ENCODE measurements at regions not wholly inside any gene's neighbourhood (a gene's known extent, or its start where the extent isn't known, plus 50 kb on each side); places are given as distances from the start of the nearest gene placed in this dataset.

DNA sequence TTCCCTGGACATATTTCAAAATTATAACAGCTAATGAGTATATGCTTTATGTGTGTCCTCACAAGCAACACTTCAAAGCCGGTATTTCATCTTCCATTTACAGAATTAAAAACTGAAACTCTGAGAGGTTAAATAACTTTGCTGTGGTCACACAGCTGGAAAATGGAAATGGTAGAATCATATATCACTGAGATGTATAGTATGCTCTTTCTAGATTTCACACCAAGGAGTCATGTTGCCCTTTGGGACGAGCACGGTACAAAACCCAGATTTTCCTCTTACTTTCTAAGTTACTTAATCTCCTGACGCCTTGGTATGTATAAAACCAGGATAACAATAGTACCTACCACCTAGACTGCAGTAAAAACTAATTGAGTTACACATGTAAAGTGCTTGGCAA lies 152.6 kb upstream of the GRIP1 start:
- TF ChIP-seq, protein P1, sequence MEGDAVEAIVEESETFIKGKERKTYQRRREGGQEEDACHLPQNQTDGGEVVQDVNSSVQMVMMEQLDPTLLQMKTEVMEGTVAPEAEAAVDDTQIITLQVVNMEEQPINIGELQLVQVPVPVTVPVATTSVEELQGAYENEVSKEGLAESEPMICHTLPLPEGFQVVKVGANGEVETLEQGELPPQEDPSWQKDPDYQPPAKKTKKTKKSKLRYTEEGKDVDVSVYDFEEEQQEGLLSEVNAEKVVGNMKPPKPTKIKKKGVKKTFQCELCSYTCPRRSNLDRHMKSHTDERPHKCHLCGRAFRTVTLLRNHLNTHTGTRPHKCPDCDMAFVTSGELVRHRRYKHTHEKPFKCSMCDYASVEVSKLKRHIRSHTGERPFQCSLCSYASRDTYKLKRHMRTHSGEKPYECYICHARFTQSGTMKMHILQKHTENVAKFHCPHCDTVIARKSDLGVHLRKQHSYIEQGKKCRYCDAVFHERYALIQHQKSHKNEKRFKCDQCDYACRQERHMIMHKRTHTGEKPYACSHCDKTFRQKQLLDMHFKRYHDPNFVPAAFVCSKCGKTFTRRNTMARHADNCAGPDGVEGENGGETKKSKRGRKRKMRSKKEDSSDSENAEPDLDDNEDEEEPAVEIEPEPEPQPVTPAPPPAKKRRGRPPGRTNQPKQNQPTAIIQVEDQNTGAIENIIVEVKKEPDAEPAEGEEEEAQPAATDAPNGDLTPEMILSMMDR (IDR thresholded peaks at IDR 0.05; ENCODE audit: insufficient read depth, low read length, missing control alignments), result no peak
- CTCF ChIA-PET, result no interaction called here
- no peak for DNase-seq (ENCODE audit: low read depth, low spot score)
- H3K4me3 ChIP-seq (ENCODE audit: low read depth, low read length), result no peak overlapping the region
- POLR2A ChIA-PET, result no interaction called here

DNA sequence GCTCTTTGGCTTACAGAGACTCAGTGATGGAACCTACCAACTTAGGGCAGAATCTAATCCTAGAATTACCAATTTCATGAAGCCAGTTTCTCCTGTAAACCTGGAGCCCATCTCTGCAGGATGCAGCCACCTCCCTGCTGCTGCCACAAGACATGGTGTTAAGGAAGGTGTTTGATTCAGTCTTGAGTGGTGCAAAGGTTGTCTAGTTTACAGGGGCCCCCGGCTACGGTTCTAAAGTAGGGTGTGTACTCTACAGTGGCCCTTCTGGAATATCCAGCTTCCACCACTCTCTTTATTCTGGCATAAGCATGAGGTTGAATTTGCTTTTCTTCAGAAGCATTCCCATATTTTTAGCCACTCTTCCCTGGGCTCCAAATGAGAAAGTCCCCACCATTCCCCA lies 154.1 kb upstream of the GRIP1 start:
- TF ChIP-seq, protein P1 (IDR thresholded peaks at IDR 0.05; ENCODE audit: insufficient read depth, low read length, missing control alignments), result no peak
- DNase-seq (ENCODE audit: low read depth, low spot score), result no peak
- ChIA-PET POLR2A (no interaction called here), CTCF (no interaction called here)
- H3K4me3 ChIP-seq (ENCODE audit: low read depth, low read length), result no peak overlapping the region

DNA sequence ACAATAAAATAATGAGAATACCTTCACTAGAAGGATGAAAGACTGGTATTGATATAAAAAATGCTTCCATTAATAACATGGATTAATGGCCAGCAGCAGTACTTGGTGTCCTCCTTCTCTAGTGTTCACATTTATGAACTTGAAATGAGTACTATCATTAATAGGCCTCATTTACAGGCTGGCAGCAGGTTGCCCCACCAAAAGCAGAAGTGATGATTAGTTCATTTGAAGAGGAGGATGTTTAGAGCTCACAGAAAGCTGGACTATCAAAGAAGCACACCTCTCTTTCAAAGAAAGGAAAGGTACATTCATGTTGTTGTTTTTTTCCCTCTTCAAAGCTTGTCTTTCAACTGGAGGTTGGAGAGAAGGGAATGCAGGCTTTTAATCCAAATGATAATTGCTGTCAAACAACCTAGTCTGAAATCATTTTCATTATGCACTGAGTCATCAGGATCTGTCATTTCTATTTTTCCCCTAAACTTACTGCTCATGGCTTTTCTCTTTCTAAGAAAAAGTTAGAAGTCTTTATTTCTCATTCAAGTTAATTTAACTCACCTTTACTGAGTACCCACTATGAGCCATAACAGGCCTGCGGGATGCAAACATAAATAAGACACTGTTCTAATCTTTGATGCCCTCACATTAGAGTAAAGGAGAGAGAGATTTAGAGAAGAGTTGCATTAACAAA lies 157.9 kb upstream of the GRIP1 start:
- ChIA-PET POLR2A (no interaction called here), CTCF (no interaction called here)
- no peak overlapping the region for H3K4me3 ChIP-seq (ENCODE audit: low read depth, low read length)
- TF ChIP-seq, protein P1 (IDR thresholded peaks at IDR 0.05; ENCODE audit: insufficient read depth, low read length, missing control alignments), result no peak
- no peak for DNase-seq (ENCODE audit: low read depth, low spot score)

DNA sequence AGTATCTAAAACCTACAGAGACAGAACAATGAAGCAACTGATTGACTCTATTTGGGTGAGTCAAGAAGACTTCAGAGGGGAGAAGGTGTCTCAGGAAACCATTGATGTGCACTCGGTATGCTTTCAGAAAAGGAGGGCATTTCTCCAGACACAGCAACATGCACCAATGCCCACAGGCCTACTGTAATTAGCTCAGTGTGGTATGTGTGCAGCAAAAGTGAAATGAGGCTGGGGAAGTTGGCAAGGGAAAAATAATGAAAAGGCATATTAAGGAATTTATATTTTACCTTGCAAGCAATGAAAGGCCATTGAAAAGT lies 158.4 kb upstream of the GRIP1 start:
- ChIA-PET POLR2A (no interaction called here), CTCF (no interaction called here)
- no peak overlapping the region for H3K4me3 ChIP-seq (ENCODE audit: low read depth, low read length)
- TF ChIP-seq, protein P1 (IDR thresholded peaks at IDR 0.05; ENCODE audit: insufficient read depth, low read length, missing control alignments), result no peak
- no peak for DNase-seq (ENCODE audit: low read depth, low spot score)

DNA sequence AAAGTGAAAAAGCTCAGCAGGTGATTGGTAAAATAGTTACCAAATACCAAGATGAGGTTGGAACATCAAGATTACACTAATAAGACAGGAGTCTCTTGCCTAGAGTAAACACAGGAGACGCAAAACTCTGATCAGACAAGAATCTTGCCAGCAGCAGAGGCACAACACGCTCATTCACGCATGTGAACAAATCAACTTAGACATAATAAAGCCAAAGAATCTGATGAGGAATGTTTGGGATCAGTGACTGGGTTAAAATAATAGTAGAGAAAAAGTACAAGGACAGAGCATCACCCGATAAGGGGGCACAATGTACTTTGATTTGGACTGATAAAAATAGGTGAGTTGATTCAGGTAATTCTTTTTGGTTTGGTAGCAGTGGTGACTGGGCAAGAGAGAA lies 159.5 kb upstream of the GRIP1 start:
- POLR2A ChIA-PET, result no interaction called here
- no peak for DNase-seq (ENCODE audit: low read depth, low spot score)
- TF ChIP-seq, protein P1 (IDR thresholded peaks at IDR 0.05; ENCODE audit: insufficient read depth, low read length, missing control alignments), result no peak
- no peak overlapping the region for H3K4me3 ChIP-seq (ENCODE audit: low read depth, low read length)
- CTCF ChIA-PET, result no interaction called here

DNA sequence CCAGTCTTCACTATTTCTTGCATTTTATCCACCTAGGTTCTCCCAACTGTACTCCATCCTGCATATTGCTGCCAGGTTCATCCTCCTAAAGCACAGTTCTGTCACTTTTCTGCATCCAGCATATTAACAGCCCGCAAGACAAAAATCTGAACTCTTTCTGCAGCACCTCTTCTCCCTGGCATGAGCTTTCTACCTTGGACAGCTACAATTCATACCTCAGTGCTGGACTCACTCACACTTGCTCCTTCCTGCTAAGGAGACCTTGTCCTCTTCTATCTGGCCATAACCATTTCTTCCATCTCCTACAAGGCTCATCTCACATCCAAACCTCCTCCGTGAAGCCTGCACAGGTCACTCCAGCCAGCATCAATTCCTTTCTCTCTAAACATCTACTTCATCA lies 170.1 kb upstream of the GRIP1 start:
- ChIA-PET CTCF (no interaction called here), POLR2A (no interaction called here)
- no peak for DNase-seq (ENCODE audit: low read depth, low spot score)
- no peak overlapping the region for H3K4me3 ChIP-seq (ENCODE audit: low read depth, low read length)
- TF ChIP-seq, protein P1 (IDR thresholded peaks at IDR 0.05; ENCODE audit: insufficient read depth, low read length, missing control alignments), result no peak
